H1 (cell line): ENCODE measurements at regions not wholly inside any gene's neighbourhood (a gene's known extent, or its start where the extent isn't known, plus 50 kb on each side); places are given as distances from the start of the nearest gene placed in this dataset.

Experiments used
- CTCF ChIA-PET: fragments of 300-600 bp; sonication (Branson Sonifier 250); formaldehyde crosslinking; loops from one replicate; lab custom pipeline; 2021; ENCODE audit not compliant: partially characterized antibody; lab: Charles Lee
- POLR2A ChIA-PET: fragments of 300-600 bp; sonication (Branson Sonifier 250); formaldehyde crosslinking; loops from one replicate; lab custom pipeline; 2021; ENCODE audit warnings: inconsistent platforms; ENCODE audit not compliant: partially characterized antibody; lab: Charles Lee
- DNase-seq, 2 experiments: peaks; one replicate each; pipeline versions ENCODE4 v3.0.0 to v3.0.0-alpha.2; 2010 to 2022; ENCODE audit warnings: low spot score in 2 of 2, low read depth in 1 of 2, mixed read lengths in 1 of 2
- FAIRE-seq: peaks from 2 replicates; lab custom pipeline; 2011; peaks lifted over from hg19 to GRCh38; lab: Jason Lieb, UNC
- H2AFZ ChIP-seq: 2 replicates; pipeline ENCODE4 v1.8.1; 2012; ENCODE audit warnings: low read length, inconsistent platforms
- H2AK5ac ChIP-seq: 2 replicates; pipeline ENCODE4 v1.6.1; 2013; ENCODE audit warnings: low read depth, low read length
- H2BK120ac ChIP-seq: replicated peaks from 2 replicates; pipeline ENCODE3; 2013; ENCODE audit warnings: low read depth, low read length, inconsistent platforms
- H2BK12ac ChIP-seq: 2 replicates; pipeline ENCODE4 v1.6.1; 2013; ENCODE audit warnings: low read depth, low read length
- H2BK15ac ChIP-seq: 2 replicates; pipeline ENCODE4 v1.6.1; 2013; ENCODE audit warnings: low read length
- H2BK20ac ChIP-seq: 2 replicates; pipeline ENCODE4 v1.6.1; 2013; ENCODE audit warnings: low read length
- H2BK5ac ChIP-seq: 2 replicates; pipeline ENCODE4 v1.6.1; 2013; ENCODE audit warnings: low read depth, low read length
- H3K14ac ChIP-seq: 2 replicates; pipeline ENCODE4 v1.6.1; 2013; ENCODE audit warnings: inconsistent platforms; ENCODE audit not compliant: insufficient read length
- H3K18ac ChIP-seq: 2 replicates; pipeline ENCODE4 v1.6.1; 2013; ENCODE audit warnings: low read length; ENCODE audit errors: extremely low read depth
- H3K23ac ChIP-seq: 2 replicates; pipeline ENCODE4 v1.6.1; 2013; ENCODE audit warnings: inconsistent platforms; ENCODE audit not compliant: insufficient read length
- H3K23me2 ChIP-seq: 2 replicates; pipeline ENCODE4 v1.6.1; 2013; ENCODE audit warnings: low read depth, low read length
- H3K27ac ChIP-seq: 2 replicates; pipeline ENCODE4 v1.6.1; 2011; ENCODE audit warnings: low read depth, low read length, inconsistent platforms
- H3K27me3 ChIP-seq, 4 experiments: replicated peaks in 1 of 4; 1 replicate in 1 of 4; 2 replicates in 3 of 4; pipeline versions ENCODE4 v1.6.1 to v1.8.1; 2011 to 2013; ENCODE audit warnings: low read length in 3 of 4, mild to moderate bottlenecking in 3 of 4, inconsistent platforms in 2 of 4, mixed read lengths in 2 of 4, moderate library complexity in 1 of 4; ENCODE audit not compliant: control insufficient read depth in 3 of 4, insufficient read depth in 3 of 4; ENCODE audit errors: extremely low read depth in 1 of 4
- H3K36me3 ChIP-seq, 4 experiments: 2 replicates each; pipeline versions ENCODE4 v1.6.1 to v1.8.1; 2011 to 2013; ENCODE audit warnings: mild to moderate bottlenecking in 4 of 4, low read length in 3 of 4, moderate library complexity in 2 of 4, control low read depth in 1 of 4, inconsistent platforms in 1 of 4; ENCODE audit not compliant: insufficient read depth in 4 of 4, control insufficient read depth in 2 of 4
- H3K4ac ChIP-seq: replicated peaks from 2 replicates; pipeline ENCODE3; 2013; ENCODE audit warnings: low read length, low read depth, mixed read lengths, inconsistent platforms; ENCODE audit not compliant: insufficient read length
- H3K4me1 ChIP-seq, 4 experiments: replicated peaks in 1 of 4; 1 replicate in 1 of 4; 2 replicates in 3 of 4; pipeline versions ENCODE4 v1.6.1 to v1.8.1; 2011 to 2013; ENCODE audit warnings: low read length in 3 of 4, inconsistent platforms in 2 of 4, mixed read lengths in 1 of 4; ENCODE audit not compliant: insufficient read depth in 4 of 4, control insufficient read depth in 3 of 4
- H3K4me2 ChIP-seq, 2 experiments: 2 replicates each; pipeline versions ENCODE4 v1.6.1 to v1.8.1; 2011 to 2013; ENCODE audit warnings: low read depth in 2 of 2, low read length in 2 of 2, control low read depth in 1 of 2, inconsistent platforms in 1 of 2, mild to moderate bottlenecking in 1 of 2; ENCODE audit not compliant: insufficient read depth in 1 of 2
- H3K4me3 ChIP-seq, 4 experiments: fragments of 200-600, 300-600 bp in 1 of 4; sonication (generic), shearing (Covaris generic), sonication (Bioruptor Twin) in 1 of 4; 2 replicates each; pipeline versions ENCODE4 v1.5.1 to v1.8.1; 2011 to 2016; ENCODE audit warnings: low read length in 4 of 4, low read depth in 3 of 4, control low read depth in 2 of 4, inconsistent platforms in 2 of 4, mild to moderate bottlenecking in 2 of 4, mixed read lengths in 1 of 4, moderate library complexity in 1 of 4; ENCODE audit not compliant: insufficient read depth in 2 of 4; ENCODE audit errors: extremely low read depth in 1 of 4
- H3K56ac ChIP-seq: replicated peaks from 2 replicates; pipeline ENCODE3; 2013; ENCODE audit warnings: low read depth, mild to moderate bottlenecking, mixed read lengths, low read length, inconsistent platforms; ENCODE audit not compliant: insufficient read length
- H3K79me1 ChIP-seq: 2 replicates; pipeline ENCODE4 v1.6.1; 2013; ENCODE audit warnings: low read depth, low read length, control low read depth
- H3K79me2 ChIP-seq, 2 experiments: 2 replicates each; pipeline versions ENCODE4 v1.6.1 to v1.8.1; 2012 to 2013; ENCODE audit warnings: low read length in 2 of 2, mild to moderate bottlenecking in 2 of 2, inconsistent platforms in 1 of 2; ENCODE audit not compliant: insufficient read depth in 2 of 2, control insufficient read depth in 1 of 2
- H3K9ac ChIP-seq, 4 experiments: replicated peaks in 1 of 4; 1 replicate in 1 of 4; 2 replicates in 3 of 4; pipeline versions ENCODE4 v1.6.1 to v1.8.1; 2011 to 2013; ENCODE audit warnings: low read depth in 3 of 4, low read length in 3 of 4, control low read depth in 2 of 4, mild to moderate bottlenecking in 2 of 4, moderate library complexity in 2 of 4, inconsistent platforms in 1 of 4; ENCODE audit errors: extremely low read depth in 1 of 4
- H3K9me3 ChIP-seq, 2 experiments: 2 replicates each; pipeline versions ENCODE4 v1.6.1 to v1.8.1; 2012 to 2013; ENCODE audit warnings: mild to moderate bottlenecking in 2 of 2, moderate library complexity in 2 of 2, control low read depth in 1 of 2, inconsistent platforms in 1 of 2, low read depth in 1 of 2, low read length in 1 of 2, mixed read lengths in 1 of 2; ENCODE audit not compliant: insufficient read depth in 2 of 2
- H4K20me1 ChIP-seq, 2 experiments: replicated peaks in 1 of 2; 2 replicates each; pipeline versions ENCODE3 to v1.8.1; 2011 to 2013; ENCODE audit warnings: inconsistent platforms in 2 of 2, low read length in 2 of 2, mild to moderate bottlenecking in 1 of 2; ENCODE audit not compliant: insufficient read depth in 2 of 2, control insufficient read depth in 1 of 2
- H4K5ac ChIP-seq: 2 replicates; pipeline ENCODE4 v1.6.1; 2013; ENCODE audit warnings: low read length, low read depth, mixed read lengths, inconsistent platforms; ENCODE audit not compliant: insufficient read length
- H4K8ac ChIP-seq: 2 replicates; pipeline ENCODE4 v1.8.0; 2013; ENCODE audit warnings: mild to moderate bottlenecking, moderate library complexity, low read length, inconsistent platforms; ENCODE audit not compliant: insufficient read depth; ENCODE audit errors: extremely low read depth
- H4K91ac ChIP-seq: replicated peaks from 2 replicates; pipeline ENCODE3; 2013; ENCODE audit warnings: low read length, mixed read lengths, inconsistent platforms; ENCODE audit not compliant: insufficient read length
- CREB1 ChIP-seq: IDR thresholded peaks from 2 replicates; pipeline ENCODE4 v1.6.1; 2012; ENCODE audit warnings: inconsistent platforms
- GABPA ChIP-seq: IDR thresholded peaks from 2 replicates; pipeline ENCODE4 v1.6.1; 2011; ENCODE audit warnings: mild to moderate bottlenecking, low read length, moderate library complexity, borderline replicate concordance; ENCODE audit not compliant: insufficient read depth
- HDAC2 ChIP-seq, 2 experiments: fragments of 300-600 bp in 1 of 2; sonication (generic) in 1 of 2; IDR thresholded peaks; 2 replicates each; pipeline ENCODE4 v1.6.1; 2011 to 2012; ENCODE audit warnings: low read depth in 2 of 2, low read length in 2 of 2, mild to moderate bottlenecking in 2 of 2, moderate library complexity in 2 of 2, borderline replicate concordance in 1 of 2, inconsistent platforms in 1 of 2
- KDM4A ChIP-seq: IDR thresholded peaks from one replicate; pipeline ENCODE4 v1.7.1; 2012; ENCODE audit warnings: low read depth, mild to moderate bottlenecking, moderate library complexity, low read length, inconsistent platforms; ENCODE audit not compliant: severe bottlenecking
- POLR2A ChIP-seq, 2 experiments: IDR thresholded peaks; 1 replicate in 1 of 2; 2 replicates in 1 of 2; pipeline ENCODE4 v1.6.1; 2011; ENCODE audit warnings: low read depth in 2 of 2, low read length in 2 of 2, mild to moderate bottlenecking in 2 of 2; ENCODE audit errors: control extremely low read depth in 1 of 2
- POU5F1 ChIP-seq: IDR thresholded peaks from 2 replicates; pipeline ENCODE4 v1.6.1; 2011; ENCODE audit warnings: low read depth, mild to moderate bottlenecking, low read length, moderate library complexity
- RBBP5 ChIP-seq: IDR thresholded peaks from 2 replicates; pipeline ENCODE4 v1.7.1; 2012; ENCODE audit warnings: low read depth, mild to moderate bottlenecking, inconsistent platforms, low read length, moderate library complexity, borderline replicate concordance
- RFX5 ChIP-seq: IDR thresholded peaks from 2 replicates; pipeline ENCODE4 v1.6.1; 2011; ENCODE audit warnings: low read depth, low read length, improper control_type of control experiment, borderline replicate concordance
- SAP30 ChIP-seq: fragments of 300-600 bp; sonication (generic); IDR thresholded peaks from 2 replicates; pipeline ENCODE4 v1.7.1; 2012; ENCODE audit warnings: low read length, moderate library complexity, mild to moderate bottlenecking, inconsistent platforms; ENCODE audit not compliant: insufficient read depth, insufficient replicate concordance
- SP1 ChIP-seq: IDR thresholded peaks from 2 replicates; pipeline ENCODE4 v1.6.1; 2011; ENCODE audit warnings: low read depth, low read length
- SRF ChIP-seq: IDR thresholded peaks from 2 replicates; pipeline ENCODE4 v1.6.1; 2011; ENCODE audit warnings: mild to moderate bottlenecking, low read depth, low read length, moderate library complexity
- SUZ12 ChIP-seq: fragments of 200-600 bp; sonication (generic); IDR thresholded peaks from 2 replicates; pipeline ENCODE4 v1.6.1; 2012; ENCODE audit warnings: mild to moderate bottlenecking, inconsistent platforms, low read length, moderate library complexity, mixed read lengths
- TBP ChIP-seq: IDR thresholded peaks from 2 replicates; pipeline ENCODE4 v1.6.1; 2011; ENCODE audit warnings: low read depth, low read length, improper control_type of control experiment
- TEAD4 ChIP-seq: IDR thresholded peaks from 2 replicates; pipeline ENCODE4 v1.6.1; 2012; ENCODE audit warnings: low read depth, low read length, inconsistent platforms, mixed read lengths
- USF2 ChIP-seq: IDR thresholded peaks from 2 replicates; pipeline ENCODE4 v1.6.1; 2011; ENCODE audit warnings: low read length, improper control_type of control experiment
- WGBS, 2 experiments: shearing (Covaris generic) in 1 of 2; methylation state at CpG; one replicate each; pipeline versions ENCODE4 v1.1.6 to v1.1.7; 2013 to 2015; ENCODE audit warnings: low lambda C conversion rate in 2 of 2, mixed read lengths in 2 of 2, inconsistent platforms in 1 of 2, low coverage in 1 of 2, missing lambda C conversion rate in 1 of 2; ENCODE audit not compliant: insufficient replicate concordance in 2 of 2, insufficient coverage in 1 of 2, insufficient read length in 1 of 2; ENCODE audit errors: extremely low coverage in 1 of 2, missing lambda C conversion rate in 1 of 2; 5-methylcytosine and 5-hydroxymethylcytosine counted together

GRCh38 chrX:140589657-140590056 is 84.8 kb upstream of the SOX3 start:
- H3K27me3 ChIP-seq = no peaks in the 10 kb centered on the region
- H2AK5ac ChIP-seq = no peak overlapping the region
- no peak overlapping the region for H2BK20ac ChIP-seq
- no peak overlapping the region for H4K91ac ChIP-seq
- no peaks in the 10 kb centered on the region for H3K9me3 ChIP-seq
- H3K56ac ChIP-seq = no peak overlapping the region
- H3K36me3 ChIP-seq = no peaks in the 10 kb centered on the region
- no peak overlapping the region for H3K4me3 ChIP-seq
- no peaks in the 10 kb centered on the region for H3K79me1 ChIP-seq
- H2BK120ac ChIP-seq = no peak overlapping the region
- no peak overlapping the region for H4K8ac ChIP-seq
- no peak overlapping the region for H3K4ac ChIP-seq
- 80% methylated on average over 2 of the region's 2 CpGs; no CpG with 5 or more reads in 1 of the 2 experiments for WGBS, 2 experiments
- no peak overlapping the region for H3K27ac ChIP-seq
- no peaks in the 10 kb centered on the region for H4K20me1 ChIP-seq
- no peaks in the 10 kb centered on the region for H3K23me2 ChIP-seq
- no peaks in the 10 kb centered on the region for H3K4me1 ChIP-seq
- CTCF ChIA-PET = interaction anchor here (0.5 to 1.0 kb wide), 3 partner anchors 17 to 53 kb away, joined by 3 read pairs; no protein-coding TSS in a partner anchor
- DNase-seq (no peak), FAIRE-seq (no peak)
- H4K5ac ChIP-seq = no peak overlapping the region
- H3K18ac ChIP-seq = no peak overlapping the region
- H3K79me2 ChIP-seq = no peaks in the 10 kb centered on the region
- H2AFZ ChIP-seq = no peak overlapping the region
- H3K23ac ChIP-seq = no peak overlapping the region
- POLR2A ChIA-PET = no interaction called here
- H2BK5ac ChIP-seq = no peak overlapping the region
- H3K9ac ChIP-seq = no peak overlapping the region
- no peak overlapping the region for H2BK15ac ChIP-seq
- H3K14ac ChIP-seq = no peak overlapping the region
- H2BK12ac ChIP-seq = no peak overlapping the region
- no peak overlapping the region for H3K4me2 ChIP-seq
- TF ChIP-seq SRF (no peak), GABPA (no peak), RBBP5 (no peak), CREB1 (no peak), RFX5 (no peak), TBP (no peak), SUZ12 (no peak), KDM4A (no peak), USF2 (no peak), SAP30 (no peak), POU5F1 (no peak), HDAC2 (IDR thresholded peaks at IDR 0.05; ENCODE audit: borderline replicate concordance in 1 of 2, low read depth in 2 of 2, low read length in 2 of 2) (no peak), TEAD4 (no peak), SP1 (no peak), POLR2A (IDR thresholded peaks at IDR 0.05; ENCODE audit: control extremely low read depth in 1 of 2, low read depth in 2 of 2, low read length in 2 of 2) (no peak)
